Fibroblast of villous mesenchyme (primary cell): ENCODE measurements at regions not wholly inside any gene's neighbourhood (a gene's known extent, or its start where the extent isn't known, plus 50 kb on each side); places are given as distances from the start of the nearest gene placed in this dataset.

Source experiments
- DNase-seq: peaks from one replicate; pipeline ENCODE4 v3.0.0-alpha.2; 2010; ENCODE audit warnings: low read depth
- H3K4me3 ChIP-seq: 2 replicates; pipeline ENCODE4 v1.5.1; 2011; ENCODE audit warnings: low read depth, mild to moderate bottlenecking, low read length
- TF ChIP-seq, protein P1 (sequence below): IDR thresholded peaks from 2 replicates; pipeline ENCODE4 v1.5.1; 2012; ENCODE audit warnings: low read depth, mild to moderate bottlenecking, low read length; ENCODE audit not compliant: insufficient read depth

DNA sequence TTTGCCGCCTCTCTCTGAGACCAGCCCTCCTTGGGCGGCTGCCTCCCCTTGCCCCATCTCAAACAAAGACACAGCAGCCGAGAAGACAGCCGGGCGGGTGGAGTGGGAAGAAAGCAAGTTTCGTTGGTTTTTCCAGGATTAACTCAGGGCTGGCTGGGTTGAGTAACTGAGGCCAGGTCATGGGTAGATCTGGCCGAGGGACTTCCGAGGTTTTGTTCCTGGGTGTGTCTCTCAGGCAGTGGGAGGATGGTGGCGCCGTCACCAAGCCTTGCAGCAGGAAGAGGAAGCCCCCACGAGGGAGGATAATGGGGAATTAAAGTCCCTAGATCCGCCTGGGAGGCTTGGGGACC is 167.2 kb downstream of the TTLL2 start:
- H3K4me3 ChIP-seq, result no peak overlapping the region
- TF ChIP-seq, protein P1, sequence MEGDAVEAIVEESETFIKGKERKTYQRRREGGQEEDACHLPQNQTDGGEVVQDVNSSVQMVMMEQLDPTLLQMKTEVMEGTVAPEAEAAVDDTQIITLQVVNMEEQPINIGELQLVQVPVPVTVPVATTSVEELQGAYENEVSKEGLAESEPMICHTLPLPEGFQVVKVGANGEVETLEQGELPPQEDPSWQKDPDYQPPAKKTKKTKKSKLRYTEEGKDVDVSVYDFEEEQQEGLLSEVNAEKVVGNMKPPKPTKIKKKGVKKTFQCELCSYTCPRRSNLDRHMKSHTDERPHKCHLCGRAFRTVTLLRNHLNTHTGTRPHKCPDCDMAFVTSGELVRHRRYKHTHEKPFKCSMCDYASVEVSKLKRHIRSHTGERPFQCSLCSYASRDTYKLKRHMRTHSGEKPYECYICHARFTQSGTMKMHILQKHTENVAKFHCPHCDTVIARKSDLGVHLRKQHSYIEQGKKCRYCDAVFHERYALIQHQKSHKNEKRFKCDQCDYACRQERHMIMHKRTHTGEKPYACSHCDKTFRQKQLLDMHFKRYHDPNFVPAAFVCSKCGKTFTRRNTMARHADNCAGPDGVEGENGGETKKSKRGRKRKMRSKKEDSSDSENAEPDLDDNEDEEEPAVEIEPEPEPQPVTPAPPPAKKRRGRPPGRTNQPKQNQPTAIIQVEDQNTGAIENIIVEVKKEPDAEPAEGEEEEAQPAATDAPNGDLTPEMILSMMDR, result no peak
- DNase-seq, result no peak

- TF ChIP-seq, protein P1, result no peak
- DNase-seq, result no peak
- no peak overlapping the region for H3K4me3 ChIP-seq
These were observed 168.4 kb downstream of the TTLL2 start for GRCh38 chr6:167493310-167493709.

GRCh38 chr6:167493976-167494697 is 169.3 kb downstream of the TTLL2 start:
- H3K4me3 ChIP-seq, result no peak overlapping the region
- no peak for DNase-seq
- TF ChIP-seq, protein P1, result no peak

DNA sequence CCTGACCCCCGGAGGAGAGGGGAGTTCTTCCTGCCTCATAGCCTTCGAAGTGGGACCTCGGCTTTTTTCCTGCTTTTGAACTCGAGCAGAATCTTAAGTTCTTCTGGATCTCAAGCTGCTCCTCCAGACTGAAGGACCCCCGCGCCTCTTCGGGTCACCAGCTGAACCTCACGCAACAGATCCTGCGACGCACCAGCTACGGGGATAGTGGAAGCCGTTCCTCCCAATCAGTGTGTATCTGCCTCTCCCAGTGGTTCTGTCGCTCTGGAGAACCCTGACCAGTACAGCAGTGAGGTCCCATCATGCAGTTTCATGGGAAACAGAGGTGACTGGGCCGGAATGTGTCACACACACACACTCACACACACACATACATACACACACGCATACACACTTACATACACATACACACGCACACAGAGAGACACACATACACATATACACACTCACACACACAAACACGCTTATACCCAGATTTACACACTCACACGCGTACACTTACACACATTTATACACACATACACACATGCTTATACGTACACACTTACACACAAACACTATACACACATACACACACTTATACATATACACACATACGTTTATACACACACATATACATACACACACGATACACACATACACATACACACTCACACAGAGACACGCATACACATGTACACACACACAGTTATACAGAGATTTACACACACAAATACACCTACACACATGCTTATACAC is 170.0 kb downstream of the TTLL2 start:
- no peak overlapping the region for H3K4me3 ChIP-seq
- TF ChIP-seq, protein P1, result no peak
- no peak for DNase-seq

- no peak for DNase-seq
- H3K4me3 ChIP-seq, result no peak overlapping the region
- TF ChIP-seq, protein P1, result no peak
These were observed 170.9 kb downstream of the TTLL2 start for GRCh38 chr6:167495506-167496401.

- H3K4me3 ChIP-seq, result no peak overlapping the region
- no peak for DNase-seq
These were observed 171.8 kb downstream of the TTLL2 start for GRCh38 chr6:167496707-167497106.

More at GRCh38 chr6:167496707-167497106, 171.8 kb downstream of the TTLL2 start:
- TF ChIP-seq, protein P1, result no peak
